Hepatocyte (in vitro differentiated cells): ENCODE measurements at regions not wholly inside any gene's neighbourhood (a gene's known extent, or its start where the extent isn't known, plus 50 kb on each side); places are given as distances from the start of the nearest gene placed in this dataset.

Experiments used
- EZH2 ChIP-seq: fragments of 200-600 bp; sonication (generic); IDR thresholded peaks from 2 replicates; pipeline ENCODE4 v1.6.1; 2016; ENCODE audit warnings: antibody characterized with exemption, mild to moderate bottlenecking, borderline replicate concordance
- EZH2phosphoT487 ChIP-seq: fragments of 200-600 bp; sonication (generic); IDR thresholded peaks from one replicate; pipeline ENCODE4 v1.6.1; 2018; ENCODE audit warnings: antibody characterized with exemption, mild to moderate bottlenecking, low read depth, moderate library complexity; ENCODE audit not compliant: unreplicated experiment, severe bottlenecking
- TF ChIP-seq, protein P1 (sequence below): fragments of 200-600 bp; sonication (generic); IDR thresholded peaks from 2 replicates; pipeline ENCODE4 v1.5.1; 2016; ENCODE audit warnings: antibody characterized with exemption, mild to moderate bottlenecking; ENCODE audit not compliant: poor library complexity

DNA sequence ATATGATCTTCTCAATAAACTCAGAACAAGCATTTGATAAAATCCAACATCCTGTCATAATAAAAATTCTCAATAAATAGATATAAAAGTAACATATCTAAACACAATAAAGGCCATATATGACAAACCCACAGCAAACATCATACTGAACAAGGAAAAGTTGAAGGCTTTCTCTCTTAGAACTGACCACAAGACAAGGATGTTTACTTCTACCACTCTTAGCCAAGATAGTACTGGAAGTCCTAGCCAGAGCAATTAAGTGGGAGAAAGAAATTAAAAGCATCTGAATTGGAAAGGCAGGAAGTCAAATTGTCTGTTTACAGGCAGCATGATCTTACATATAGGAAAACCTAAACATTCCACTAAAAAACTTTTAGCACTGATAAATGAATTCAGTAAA, 510.9 kb downstream of the ANKRD7 start:
- TF ChIP-seq, protein P1, sequence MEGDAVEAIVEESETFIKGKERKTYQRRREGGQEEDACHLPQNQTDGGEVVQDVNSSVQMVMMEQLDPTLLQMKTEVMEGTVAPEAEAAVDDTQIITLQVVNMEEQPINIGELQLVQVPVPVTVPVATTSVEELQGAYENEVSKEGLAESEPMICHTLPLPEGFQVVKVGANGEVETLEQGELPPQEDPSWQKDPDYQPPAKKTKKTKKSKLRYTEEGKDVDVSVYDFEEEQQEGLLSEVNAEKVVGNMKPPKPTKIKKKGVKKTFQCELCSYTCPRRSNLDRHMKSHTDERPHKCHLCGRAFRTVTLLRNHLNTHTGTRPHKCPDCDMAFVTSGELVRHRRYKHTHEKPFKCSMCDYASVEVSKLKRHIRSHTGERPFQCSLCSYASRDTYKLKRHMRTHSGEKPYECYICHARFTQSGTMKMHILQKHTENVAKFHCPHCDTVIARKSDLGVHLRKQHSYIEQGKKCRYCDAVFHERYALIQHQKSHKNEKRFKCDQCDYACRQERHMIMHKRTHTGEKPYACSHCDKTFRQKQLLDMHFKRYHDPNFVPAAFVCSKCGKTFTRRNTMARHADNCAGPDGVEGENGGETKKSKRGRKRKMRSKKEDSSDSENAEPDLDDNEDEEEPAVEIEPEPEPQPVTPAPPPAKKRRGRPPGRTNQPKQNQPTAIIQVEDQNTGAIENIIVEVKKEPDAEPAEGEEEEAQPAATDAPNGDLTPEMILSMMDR = no peak
- no peak for TF ChIP-seq EZH2
- no peak for TF ChIP-seq EZH2phosphoT487
